IPS DF 6.9 (cell line): ENCODE measurements at regions not wholly inside any gene's neighbourhood (a gene's known extent, or its start where the extent isn't known, plus 50 kb on each side); places are given as distances from the start of the nearest gene placed in this dataset.

Experiments used
- DNase-seq: peaks from one replicate; pipeline ENCODE4 v3.0.0-alpha.2; 2013; ENCODE audit warnings: low read depth, low spot score
- H3K27ac ChIP-seq: one replicate; pipeline ENCODE4 v1.5.1; 2013; ENCODE audit warnings: low read length, control low read depth
- H3K27me3 ChIP-seq: 2 replicates; pipeline ENCODE4 v1.6.1; 2013; ENCODE audit warnings: mild to moderate bottlenecking, low read length; ENCODE audit not compliant: control insufficient read depth, insufficient read depth
- H3K36me3 ChIP-seq: 2 replicates; pipeline ENCODE4 v1.6.1; 2013; ENCODE audit warnings: low read length; ENCODE audit not compliant: control insufficient read depth, insufficient read depth
- H3K4me1 ChIP-seq: 2 replicates; pipeline ENCODE4 v1.6.1; 2013; ENCODE audit warnings: low read length; ENCODE audit not compliant: control insufficient read depth, insufficient read depth
- H3K4me3 ChIP-seq: 2 replicates; pipeline ENCODE4 v1.5.1; 2013; ENCODE audit warnings: mild to moderate bottlenecking, low read length
- H3K9me3 ChIP-seq: 2 replicates; pipeline ENCODE4 v1.6.1; 2013; ENCODE audit warnings: low read length, inconsistent platforms; ENCODE audit not compliant: control insufficient read depth, insufficient read depth
- WGBS: extraction: QIAGEN DNeasy Blood & Tissue Kit; methylation state at CpG from one replicate; pipeline ENCODE4 v1.1.7; 2013; ENCODE audit warnings: mixed read lengths, missing lambda C conversion rate; ENCODE audit not compliant: insufficient read length, insufficient coverage; 5-methylcytosine and 5-hydroxymethylcytosine counted together

DNA sequence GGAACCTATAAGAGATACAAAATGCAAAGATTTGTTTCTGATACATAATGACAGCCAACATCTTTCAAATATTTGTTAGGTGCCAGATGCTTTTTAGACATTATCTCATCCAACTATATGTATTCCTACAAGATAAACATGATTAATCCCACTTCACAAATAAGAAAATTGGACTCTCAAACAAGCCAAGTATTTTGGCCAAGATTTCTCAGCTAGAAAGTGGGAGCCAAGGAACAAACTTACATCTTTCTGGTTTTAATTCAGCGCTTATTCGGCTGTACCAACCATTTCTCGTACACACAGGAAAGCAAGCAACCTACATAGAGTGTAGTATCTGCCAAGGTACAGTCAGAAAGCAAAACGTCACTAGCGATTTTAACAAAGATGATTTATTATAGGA is 85.7 kb upstream of the SERP2 start:
- DNase-seq, result no peak
- 100% methylated on average over 2 of the region's 5 CpGs for WGBS
- H3K9me3 ChIP-seq, result no peaks in the 10 kb centered on the region
- no peak overlapping the region for H3K4me3 ChIP-seq
- no peaks in the 10 kb centered on the region for H3K4me1 ChIP-seq
- no peaks in the 10 kb centered on the region for H3K36me3 ChIP-seq
- H3K27ac ChIP-seq, result no peak overlapping the region
- H3K27me3 ChIP-seq, result no peaks in the 10 kb centered on the region

DNA sequence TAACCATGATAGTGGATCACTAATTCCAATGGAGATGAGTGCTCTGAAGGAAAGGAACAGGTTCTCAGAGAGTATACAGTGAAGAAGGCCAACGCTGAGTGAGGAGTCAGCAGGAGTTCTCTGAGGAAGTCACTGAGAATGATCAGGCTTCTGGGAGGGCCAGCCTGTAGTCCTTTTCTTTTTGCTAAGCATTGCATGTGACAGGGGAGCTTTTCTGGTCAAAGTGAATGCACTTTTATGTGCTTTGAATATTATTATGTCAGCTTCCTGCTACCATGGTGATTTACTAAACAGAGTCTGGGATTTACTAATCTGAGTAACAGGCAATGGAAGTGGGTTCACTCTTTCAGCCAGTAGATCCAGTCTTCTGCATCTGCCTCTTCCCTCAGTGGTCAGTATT is 81.1 kb upstream of the SERP2 start:
- Histone ChIP-seq H3K36me3 (no peaks in the 10 kb centered on the region), H3K27me3 (no peaks in the 10 kb centered on the region), H3K4me3 (no peak overlapping the region), H3K27ac (no peak overlapping the region), H3K4me1 (no peaks in the 10 kb centered on the region), H3K9me3 (no peaks in the 10 kb centered on the region)
- WGBS, result no CpG with 5 or more reads among the region's 1 CpG
- DNase-seq, result no peak

DNA sequence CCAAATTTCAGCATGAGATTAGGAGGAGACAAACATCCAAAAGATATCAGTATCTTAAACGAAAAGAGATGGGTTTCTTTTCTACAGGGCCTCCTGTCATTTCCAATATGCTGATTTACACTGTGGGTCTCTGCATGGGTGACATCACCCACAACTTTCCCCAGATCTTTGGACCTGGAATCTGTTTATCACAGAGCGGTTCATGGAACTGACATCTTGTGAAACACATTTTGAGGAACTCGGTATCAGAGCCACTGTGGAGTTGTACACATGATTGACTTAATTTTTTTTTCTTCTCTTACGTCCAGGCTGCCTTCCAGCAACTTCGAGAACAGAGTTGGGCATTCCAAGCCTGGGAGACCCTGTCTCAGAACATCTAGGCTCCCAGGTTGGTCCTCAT is 80.2 kb upstream of the SERP2 start:
- Histone ChIP-seq H3K27ac (no peak overlapping the region), H3K4me1 (no peaks in the 10 kb centered on the region), H3K4me3 (no peak overlapping the region), H3K36me3 (no peaks in the 10 kb centered on the region), H3K27me3 (no peaks in the 10 kb centered on the region), H3K9me3 (no peaks in the 10 kb centered on the region)
- DNase-seq, result no peak
- no CpG with 5 or more reads among the region's 5 CpGs for WGBS

DNA sequence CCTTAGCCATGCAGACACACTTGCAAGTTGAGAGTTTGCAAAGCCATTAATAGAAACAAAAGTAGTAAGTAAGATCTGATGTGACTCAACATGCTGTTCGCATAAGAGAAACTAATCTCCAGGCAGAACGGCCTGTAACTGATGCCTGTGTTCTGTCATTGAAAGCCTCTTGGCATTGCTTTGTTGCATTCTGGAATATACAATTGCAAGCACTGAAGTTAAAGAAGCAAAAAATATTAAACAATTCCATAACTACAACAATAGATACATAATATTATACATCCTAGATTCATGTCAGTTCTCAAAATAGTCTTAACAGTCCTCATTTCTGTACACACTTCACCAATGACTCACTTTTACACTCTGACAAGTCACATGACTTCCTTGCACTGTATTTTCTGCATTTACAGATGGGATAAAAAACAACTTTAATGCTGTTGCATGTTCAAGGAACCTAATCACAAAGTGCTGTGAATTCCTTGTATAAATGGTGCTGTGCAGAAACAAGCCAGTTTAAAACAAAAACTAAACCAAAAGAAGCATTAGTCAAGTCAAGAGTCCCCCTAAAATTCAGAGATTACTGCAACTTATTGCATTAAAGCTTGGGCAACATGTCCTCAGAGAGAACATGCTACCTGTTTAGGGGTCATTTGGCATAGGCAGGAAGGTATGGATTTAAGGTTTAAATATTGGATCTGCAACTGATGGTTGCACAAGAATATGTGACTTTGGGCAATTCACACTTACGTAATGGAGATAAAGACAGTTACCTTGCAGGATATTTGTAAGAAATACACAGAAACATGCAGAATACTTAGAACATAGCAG is 79.5 kb upstream of the SERP2 start:
- H3K4me1 ChIP-seq, result no peaks in the 10 kb centered on the region
- no CpG with 5 or more reads among the region's 3 CpGs for whole genome bisulfite sequencing
- H3K27ac ChIP-seq, result no peak overlapping the region
- no peaks in the 10 kb centered on the region for H3K36me3 ChIP-seq
- no peak overlapping the region for H3K4me3 ChIP-seq
- no peaks in the 10 kb centered on the region for H3K9me3 ChIP-seq
- H3K27me3 ChIP-seq, result no peaks in the 10 kb centered on the region
- DNase-seq, result no peak

- Histone ChIP-seq H3K9me3 (no peaks in the 10 kb centered on the region), H3K27ac (no peak overlapping the region), H3K36me3 (no peaks in the 10 kb centered on the region), H3K27me3 (no peaks in the 10 kb centered on the region), H3K4me3 (no peak overlapping the region), H3K4me1 (no peaks in the 10 kb centered on the region)
- WGBS, result no CpG with 5 or more reads among the region's 1 CpG
- DNase-seq, result no peak
These were observed 78.7 kb upstream of the SERP2 start for GRCh38 chr13:44294876-44295275.

GRCh38 chr13:44296856-44297255 is 76.8 kb upstream of the SERP2 start:
- Histone ChIP-seq H3K36me3 (no peaks in the 10 kb centered on the region), H3K9me3 (no peaks in the 10 kb centered on the region), H3K4me3 (no peak overlapping the region), H3K27ac (no peak overlapping the region), H3K27me3 (no peaks in the 10 kb centered on the region), H3K4me1 (no peaks in the 10 kb centered on the region)
- no CpG with 5 or more reads among the region's 5 CpGs for whole genome bisulfite sequencing
- no peak for DNase-seq

DNA sequence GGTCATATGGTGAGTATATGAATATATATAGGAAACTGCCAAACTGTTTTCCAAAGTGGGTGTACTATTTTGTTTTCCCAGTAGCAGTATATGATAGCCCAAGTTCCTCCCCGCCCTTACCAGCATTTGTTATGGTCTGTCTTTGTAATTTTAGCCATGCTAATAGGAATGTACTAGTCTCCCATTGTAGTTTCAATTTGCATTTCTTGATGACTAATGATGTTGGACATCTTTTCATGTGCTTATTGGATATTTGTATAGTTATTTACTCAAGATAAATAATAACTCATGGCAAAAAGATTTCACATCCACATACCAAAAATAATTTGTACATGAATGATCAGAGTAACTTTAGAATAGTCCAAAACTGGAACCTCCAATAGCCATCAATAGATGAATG is 75.3 kb upstream of the SERP2 start:
- no peak for DNase-seq
- H3K4me1 ChIP-seq, result no peaks in the 10 kb centered on the region
- H3K9me3 ChIP-seq, result no peaks in the 10 kb centered on the region
- no peaks in the 10 kb centered on the region for H3K27me3 ChIP-seq
- H3K4me3 ChIP-seq, result no peak overlapping the region
- WGBS, result no CpG with 5 or more reads among the region's 1 CpG
- no peaks in the 10 kb centered on the region for H3K36me3 ChIP-seq
- H3K27ac ChIP-seq, result no peak overlapping the region

GRCh38 chr13:44299152-44299943 is 74.3 kb upstream of the SERP2 start:
- no peaks in the 10 kb centered on the region for H3K9me3 ChIP-seq
- H3K27ac ChIP-seq, result no peak overlapping the region
- no peaks in the 10 kb centered on the region for H3K36me3 ChIP-seq
- no peaks in the 10 kb centered on the region for H3K4me1 ChIP-seq
- 100% methylated on average over 1 of the region's 5 CpGs for WGBS
- no peak overlapping the region for H3K4me3 ChIP-seq
- H3K27me3 ChIP-seq, result no peaks in the 10 kb centered on the region
- DNase-seq, result no peak

DNA sequence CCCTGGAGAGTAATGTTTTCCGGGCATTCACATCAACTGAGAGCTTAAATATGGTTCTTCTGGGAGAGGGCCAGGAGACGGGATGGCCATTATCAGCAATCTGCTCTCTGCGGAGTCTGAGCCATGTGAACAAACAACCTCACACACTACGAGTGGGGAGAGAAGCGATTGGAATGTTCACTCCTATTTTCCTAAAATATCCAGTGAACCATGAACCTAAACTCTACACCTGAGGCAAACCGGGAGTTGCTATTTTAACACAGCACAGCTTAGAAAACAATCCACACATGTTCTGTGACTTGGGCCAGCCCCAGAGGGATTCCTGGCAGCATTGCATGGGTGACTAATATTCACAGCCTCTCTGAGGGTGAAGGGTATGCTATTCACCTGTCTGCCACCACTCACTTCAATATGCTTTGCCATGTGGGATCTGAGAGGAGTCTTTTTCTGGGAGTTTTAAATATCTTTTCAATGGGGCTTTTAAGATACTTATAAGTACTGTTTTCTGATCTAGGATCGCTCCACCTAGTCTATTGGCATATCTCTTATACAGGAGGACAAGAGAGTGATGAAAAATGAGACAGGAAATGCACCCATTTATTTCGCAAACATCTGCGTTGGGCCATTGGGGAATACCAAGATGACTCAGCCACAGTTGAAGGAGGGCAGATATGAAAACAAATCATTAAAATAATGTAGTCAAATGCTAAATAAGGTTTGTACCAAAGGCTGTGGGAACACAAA is 72.6 kb upstream of the SERP2 start:
- no peak overlapping the region for H3K4me3 ChIP-seq
- no peaks in the 10 kb centered on the region for H3K36me3 ChIP-seq
- H3K27me3 ChIP-seq, result peaks cover 2% of the 10 kb centered on the region; the same call in 1 of the 2 replicates
- H3K27ac ChIP-seq, result no peak overlapping the region
- DNase-seq, result no peak
- H3K9me3 ChIP-seq, result no peaks in the 10 kb centered on the region
- H3K4me1 ChIP-seq, result peaks cover 6% of the 10 kb centered on the region
- no CpG with 5 or more reads among the region's 9 CpGs for WGBS

DNA sequence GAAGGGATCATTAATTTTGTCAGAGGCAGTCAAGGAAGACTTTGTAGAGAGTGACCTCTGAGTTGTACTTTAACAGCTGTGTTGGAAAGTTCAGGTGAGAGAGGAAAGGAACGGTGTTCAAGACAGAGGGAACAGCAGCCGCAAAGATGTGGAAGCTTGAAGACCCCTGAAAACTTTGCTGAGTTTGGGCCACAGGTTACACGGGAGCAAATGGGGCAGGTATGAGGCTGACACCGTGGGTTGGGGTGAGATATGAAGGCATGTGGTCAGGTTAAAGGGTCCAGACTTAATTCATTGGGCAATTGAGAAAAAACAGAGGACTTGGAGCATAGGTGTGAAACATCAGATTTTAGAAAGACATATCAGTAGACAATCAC is 72.0 kb upstream of the SERP2 start:
- WGBS, result no CpG with 5 or more reads among the region's 4 CpGs

More for the DNA sequence above, 72.0 kb upstream of the SERP2 start:
- H3K27me3 ChIP-seq, result peaks cover 2% of the 10 kb centered on the region; the same call in 1 of the 2 replicates
- no peak overlapping the region for H3K4me3 ChIP-seq
- no peaks in the 10 kb centered on the region for H3K36me3 ChIP-seq
- H3K9me3 ChIP-seq, result no peaks in the 10 kb centered on the region
- no peak for DNase-seq
- no peak overlapping the region for H3K27ac ChIP-seq
- H3K4me1 ChIP-seq, result peaks cover 6% of the 10 kb centered on the region
